H9 (cell line): ENCODE measurements at regions not wholly inside any gene's neighbourhood (a gene's known extent, or its start where the extent isn't known, plus 50 kb on each side); places are given as distances from the start of the nearest gene placed in this dataset.

Source experiments
- DNase-seq: peaks from one replicate; pipeline ENCODE4 v3.0.0-alpha.2; 2017
- H2AFZ ChIP-seq: one replicate; pipeline ENCODE4 v1.6.1; 2013; ENCODE audit warnings: mild to moderate bottlenecking, low read length, control low read depth, moderate library complexity
- H2AK5ac ChIP-seq: 2 replicates; pipeline ENCODE4 v1.6.1; 2013; ENCODE audit warnings: low read length, control low read depth, mixed read lengths; ENCODE audit not compliant: insufficient read length
- H2BK120ac ChIP-seq: one replicate; pipeline ENCODE4 v1.6.1; 2013; ENCODE audit warnings: low read depth, mild to moderate bottlenecking, low read length, control low read depth, inconsistent platforms; ENCODE audit not compliant: poor library complexity, severe bottlenecking
- H2BK12ac ChIP-seq: 2 replicates; pipeline ENCODE4 v1.6.1; 2013; ENCODE audit warnings: low read length, control low read depth, mixed read lengths, low read depth; ENCODE audit not compliant: insufficient read length
- H2BK15ac ChIP-seq: 2 replicates; pipeline ENCODE4 v1.6.1; 2013; ENCODE audit warnings: low read depth, low read length, control low read depth
- H2BK20ac ChIP-seq: one replicate; pipeline ENCODE4 v1.6.1; 2013; ENCODE audit warnings: low read depth, mild to moderate bottlenecking, low read length, control low read depth, inconsistent platforms; ENCODE audit not compliant: poor library complexity, severe bottlenecking
- H2BK5ac ChIP-seq: 2 replicates; pipeline ENCODE4 v1.6.1; 2013; ENCODE audit warnings: low read length, control low read depth, mixed read lengths; ENCODE audit not compliant: insufficient read length
- H3K14ac ChIP-seq: 2 replicates; pipeline ENCODE4 v1.6.1; 2013; ENCODE audit warnings: low read length, control low read depth; ENCODE audit not compliant: insufficient read depth
- H3K18ac ChIP-seq: 2 replicates; pipeline ENCODE4 v1.6.1; 2013; ENCODE audit warnings: low read depth, mild to moderate bottlenecking, mixed read lengths, low read length, control low read depth; ENCODE audit not compliant: insufficient read length
- H3K23ac ChIP-seq: 2 replicates; pipeline ENCODE4 v1.6.1; 2013; ENCODE audit warnings: low read length, control low read depth, mixed read lengths, low read depth; ENCODE audit not compliant: insufficient read length
- H3K23me2 ChIP-seq: 2 replicates; pipeline ENCODE4 v1.6.1; 2013; ENCODE audit warnings: low read depth, mild to moderate bottlenecking, mixed read lengths, low read length, control low read depth; ENCODE audit not compliant: insufficient read length, poor library complexity, severe bottlenecking
- H3K27ac ChIP-seq: 2 replicates; pipeline ENCODE4 v1.5.1; 2013; ENCODE audit warnings: low read length, control low read depth, mixed read lengths, low read depth; ENCODE audit not compliant: insufficient read length
- H3K27me3 ChIP-seq: 2 replicates; pipeline ENCODE4 v1.6.1; 2013; ENCODE audit warnings: low read length, control low read depth, inconsistent platforms; ENCODE audit not compliant: insufficient read depth
- H3K4ac ChIP-seq: 2 replicates; pipeline ENCODE4 v1.6.1; 2013; ENCODE audit warnings: low read depth, mild to moderate bottlenecking, control low read depth, inconsistent platforms, low read length, moderate library complexity
- H3K4me1 ChIP-seq: 2 replicates; pipeline ENCODE4 v1.6.1; 2013; ENCODE audit warnings: low read length, control low read depth, inconsistent platforms; ENCODE audit not compliant: insufficient read depth
- H3K4me2 ChIP-seq: 2 replicates; pipeline ENCODE4 v1.6.1; 2013; ENCODE audit warnings: low read length, control low read depth, mixed read lengths; ENCODE audit not compliant: insufficient read length, insufficient read depth
- H3K56ac ChIP-seq: 2 replicates; pipeline ENCODE4 v1.6.1; 2013; ENCODE audit warnings: low read depth, mild to moderate bottlenecking, mixed read lengths, low read length, control low read depth; ENCODE audit not compliant: insufficient read length
- H3K79me1 ChIP-seq: 2 replicates; pipeline ENCODE4 v1.6.1; 2013; ENCODE audit warnings: low read depth, mild to moderate bottlenecking, moderate library complexity, low read length, control low read depth, inconsistent platforms; ENCODE audit not compliant: insufficient read depth, poor library complexity, severe bottlenecking
- H3K79me2 ChIP-seq: 2 replicates; pipeline ENCODE4 v1.6.1; 2013; ENCODE audit warnings: low read length, control low read depth, inconsistent platforms; ENCODE audit not compliant: insufficient read depth
- H3K9ac ChIP-seq: 2 replicates; pipeline ENCODE4 v1.6.1; 2013; ENCODE audit warnings: low read length, control low read depth, mixed read lengths; ENCODE audit not compliant: insufficient read length; ENCODE audit errors: extremely low read depth
- H3K9me3 ChIP-seq: one replicate; pipeline ENCODE4 v1.6.1; 2013; ENCODE audit warnings: low read depth, low read length, inconsistent platforms; ENCODE audit not compliant: control insufficient read depth
- H3T11ph ChIP-seq: one replicate; pipeline ENCODE4 v1.6.1; 2013; ENCODE audit warnings: mild to moderate bottlenecking, low read length, control low read depth, inconsistent platforms
- H4K20me1 ChIP-seq: one replicate; pipeline ENCODE4 v1.6.1; 2013; ENCODE audit not compliant: control insufficient read depth, insufficient read length, insufficient read depth
- H4K5ac ChIP-seq: 2 replicates; pipeline ENCODE4 v1.6.1; 2013; ENCODE audit warnings: low read depth, mild to moderate bottlenecking, mixed read lengths, low read length, control low read depth; ENCODE audit not compliant: insufficient read length
- H4K8ac ChIP-seq: replicated peaks from 2 replicates; pipeline ENCODE4 v1.6.1; 2013; ENCODE audit warnings: low read length, control low read depth, mixed read lengths, low read depth; ENCODE audit not compliant: insufficient read length
- H4K91ac ChIP-seq: 2 replicates; pipeline ENCODE4 v1.6.1; 2013; ENCODE audit warnings: low read depth, mild to moderate bottlenecking, moderate library complexity, mixed read lengths, low read length, control low read depth; ENCODE audit not compliant: insufficient read length
- H3K27ac Mint-ChIP-seq, 3 experiments: 2 replicates in 2 of 3; 3 replicates in 1 of 3; pipeline ENCODE4 v1.8.0; 2020 to 2021; ENCODE audit warnings: mixed read lengths in 3 of 3, mild to moderate bottlenecking in 1 of 3, moderate library complexity in 1 of 3
- H3K27me3 Mint-ChIP-seq: 2 replicates; pipeline ENCODE4 v1.8.0; 2021; ENCODE audit warnings: low read depth, mild to moderate bottlenecking, moderate library complexity, mixed read lengths
- H3K36me3 Mint-ChIP-seq, 3 experiments: 2 replicates in 2 of 3; 3 replicates in 1 of 3; pipeline ENCODE4 v1.8.0; 2020 to 2021; ENCODE audit warnings: low read depth in 3 of 3, mixed read lengths in 3 of 3; ENCODE audit not compliant: insufficient read depth in 1 of 3
- H3K4me1 Mint-ChIP-seq, 2 experiments: 2 replicates each; pipeline ENCODE4 v1.8.0; 2020; ENCODE audit warnings: mixed read lengths in 2 of 2
- H3K4me3 Mint-ChIP-seq, 2 experiments: 2 replicates in 1 of 2; 3 replicates in 1 of 2; pipeline ENCODE4 v1.8.0; 2020 to 2021; ENCODE audit warnings: mild to moderate bottlenecking in 2 of 2, mixed read lengths in 2 of 2, moderate library complexity in 1 of 2
- H3K9me3 Mint-ChIP-seq, 2 experiments: 2 replicates in 1 of 2; 3 replicates in 1 of 2; pipeline ENCODE4 v1.8.0; 2020; ENCODE audit warnings: mild to moderate bottlenecking in 2 of 2, mixed read lengths in 2 of 2, moderate library complexity in 1 of 2
- WGBS: extraction: QIAGEN DNeasy Blood & Tissue Kit; methylation state at CpG from one replicate; pipeline ENCODE4 v1.1.7; 2013; ENCODE audit warnings: missing lambda C conversion rate, low lambda C conversion rate, mixed read lengths; ENCODE audit not compliant: insufficient read length; ENCODE audit errors: extremely low coverage; 5-methylcytosine and 5-hydroxymethylcytosine counted together
- TF ChIP-seq, protein P1 (sequence below): fragments of 200-600 bp; sonication (generic); conservative IDR thresholded peaks from 3 replicates; pipeline ENCODE4 v1.8.0; 2021; ENCODE audit warnings: antibody characterized with exemption, mild to moderate bottlenecking

GRCh38 chr13:21291840-21292239 lies 115.4 kb downstream of the MRPL57 start:
- H4K8ac ChIP-seq: no peak overlapping the region
- H3K4me1 ChIP-seq: no peaks in the 10 kb centered on the region
- no peaks in the 10 kb centered on the region for H3K79me2 ChIP-seq
- no peak overlapping the region for H3K14ac ChIP-seq
- Mint-ChIP-seq H3K27ac (no peak overlapping the region), H3K27me3 (no peaks in the 10 kb centered on the region), H3K36me3 (no peaks in the 10 kb centered on the region), H3K4me3 (no peak overlapping the region), H3K4me1 (peaks cover 14 to 23% of the 10 kb centered on the region in 2 experiments; a peak in 3 of 4 replicates), H3K9me3 (no peaks in the 10 kb centered on the region)
- no peak overlapping the region for H2BK20ac ChIP-seq
- H3K56ac ChIP-seq: no peak overlapping the region
- no peak overlapping the region for H4K91ac ChIP-seq
- H2BK15ac ChIP-seq: no peak overlapping the region
- no peaks in the 10 kb centered on the region for H4K20me1 ChIP-seq
- H3K27me3 ChIP-seq: no peaks in the 10 kb centered on the region
- no peak overlapping the region for H2AFZ ChIP-seq
- H3K9ac ChIP-seq: no peak overlapping the region
- H4K5ac ChIP-seq: no peak overlapping the region
- WGBS: no CpG with 5 or more reads among the region's 7 CpGs
- no peak overlapping the region for H2BK12ac ChIP-seq
- no peak overlapping the region for H2BK5ac ChIP-seq
- no peak overlapping the region for H3T11ph ChIP-seq
- H3K18ac ChIP-seq: no peak overlapping the region
- H3K9me3 ChIP-seq: no peaks in the 10 kb centered on the region
- H3K23ac ChIP-seq: no peak overlapping the region
- DNase-seq: no peak
- H3K23me2 ChIP-seq: no peaks in the 10 kb centered on the region
- no peak overlapping the region for H3K27ac ChIP-seq
- no peak overlapping the region for H3K4me2 ChIP-seq
- H2BK120ac ChIP-seq: no peak overlapping the region
- H3K79me1 ChIP-seq: no peaks in the 10 kb centered on the region
- no peak overlapping the region for H3K4ac ChIP-seq
- H2AK5ac ChIP-seq: no peak overlapping the region
- TF ChIP-seq, protein P1, sequence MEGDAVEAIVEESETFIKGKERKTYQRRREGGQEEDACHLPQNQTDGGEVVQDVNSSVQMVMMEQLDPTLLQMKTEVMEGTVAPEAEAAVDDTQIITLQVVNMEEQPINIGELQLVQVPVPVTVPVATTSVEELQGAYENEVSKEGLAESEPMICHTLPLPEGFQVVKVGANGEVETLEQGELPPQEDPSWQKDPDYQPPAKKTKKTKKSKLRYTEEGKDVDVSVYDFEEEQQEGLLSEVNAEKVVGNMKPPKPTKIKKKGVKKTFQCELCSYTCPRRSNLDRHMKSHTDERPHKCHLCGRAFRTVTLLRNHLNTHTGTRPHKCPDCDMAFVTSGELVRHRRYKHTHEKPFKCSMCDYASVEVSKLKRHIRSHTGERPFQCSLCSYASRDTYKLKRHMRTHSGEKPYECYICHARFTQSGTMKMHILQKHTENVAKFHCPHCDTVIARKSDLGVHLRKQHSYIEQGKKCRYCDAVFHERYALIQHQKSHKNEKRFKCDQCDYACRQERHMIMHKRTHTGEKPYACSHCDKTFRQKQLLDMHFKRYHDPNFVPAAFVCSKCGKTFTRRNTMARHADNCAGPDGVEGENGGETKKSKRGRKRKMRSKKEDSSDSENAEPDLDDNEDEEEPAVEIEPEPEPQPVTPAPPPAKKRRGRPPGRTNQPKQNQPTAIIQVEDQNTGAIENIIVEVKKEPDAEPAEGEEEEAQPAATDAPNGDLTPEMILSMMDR: no peak
